Endothelial cell of umbilical vein (primary cell): ENCODE measurements at regions not wholly inside any gene's neighbourhood (a gene's known extent, or its start where the extent isn't known, plus 50 kb on each side); places are given as distances from the start of the nearest gene placed in this dataset.

ENCODE experiments used
- BruUV-seq: library from RNA; stranded (reverse); fragments of 400-500 nt; replicated peaks from 2 replicates; lab custom pipeline; 2021; lab: Mats Ljungman, UMichigan
- CTCF ChIA-PET: fragments of 300-600, 350-600 bp; sonication (Branson Sonifier 250); formaldehyde crosslinking; loops from one replicate; lab custom pipeline; 2021; ENCODE audit warnings: antibody characterized with exemption, inconsistent platforms; lab: Charles Lee
- POLR2A ChIA-PET: fragments of 300-600, 350-600 bp; sonication (Branson Sonifier 250); formaldehyde crosslinking; loops from one replicate; lab custom pipeline; 2021; ENCODE audit warnings: antibody characterized with exemption, inconsistent platforms; lab: Charles Lee
- DNase-seq: peaks from one replicate; pipeline ENCODE4 v3.0.0-alpha.2; 2011; ENCODE audit warnings: low read depth, low spot score
- FAIRE-seq: peaks from 2 replicates; lab custom pipeline; 2011; peaks lifted over from hg19 to GRCh38; lab: Jason Lieb, UNC
- H2AFZ ChIP-seq: 2 replicates; pipeline ENCODE4 v1.6.0; 2012; ENCODE audit warnings: low read depth, low read length, control low read depth, inconsistent platforms
- H3K27ac ChIP-seq: 2 replicates; pipeline ENCODE4 v1.5.1; 2011; ENCODE audit warnings: low read depth, mild to moderate bottlenecking, control low read depth, low read length, moderate library complexity; ENCODE audit not compliant: insufficient read depth
- H3K27me3 ChIP-seq, 2 experiments: 2 replicates each; pipeline versions ENCODE4 v1.6.0 to v1.6.1; 2011; ENCODE audit warnings: low read length in 2 of 2, mixed read lengths in 1 of 2; ENCODE audit not compliant: control insufficient read depth in 2 of 2, insufficient read depth in 2 of 2
- H3K36me3 ChIP-seq, 2 experiments: 2 replicates in 1 of 2; 3 replicates in 1 of 2; pipeline ENCODE4 v1.5.1; 2011; ENCODE audit warnings: low read length in 2 of 2, mild to moderate bottlenecking in 1 of 2, moderate library complexity in 1 of 2; ENCODE audit not compliant: control insufficient read depth in 2 of 2, insufficient read depth in 2 of 2; ENCODE audit errors: extremely low read depth in 1 of 2
- H3K4me1 ChIP-seq: 3 replicates; pipeline ENCODE4 v1.5.1; 2011; ENCODE audit warnings: mild to moderate bottlenecking, low read length; ENCODE audit not compliant: control insufficient read depth, insufficient read depth; ENCODE audit errors: extremely low read depth
- H3K4me2 ChIP-seq: 2 replicates; pipeline ENCODE4 v1.6.1; 2011; ENCODE audit warnings: low read length, control low read depth, mixed read lengths; ENCODE audit not compliant: insufficient read depth
- H3K4me3 ChIP-seq, 3 experiments: fragments of 200-600 bp in 1 of 3; sonication (generic), shearing (Covaris generic) in 1 of 3; replicated peaks in 1 of 3; 2 replicates each; pipeline ENCODE4 v1.5.1; 2011 to 2016; ENCODE audit warnings: control low read depth in 3 of 3, low read length in 3 of 3, mild to moderate bottlenecking in 2 of 3, inconsistent platforms in 1 of 3, low read depth in 1 of 3, moderate library complexity in 1 of 3; ENCODE audit not compliant: insufficient read depth in 1 of 3
- H3K79me2 ChIP-seq: 2 replicates; pipeline ENCODE4 v1.6.0; 2012; ENCODE audit warnings: low read length, inconsistent platforms; ENCODE audit not compliant: control insufficient read depth, insufficient read depth
- H3K9ac ChIP-seq: replicated peaks from 2 replicates; pipeline ENCODE3; 2011; ENCODE audit warnings: low read length, control low read depth; ENCODE audit not compliant: insufficient read depth; ENCODE audit errors: extremely low read depth
- H3K9me1 ChIP-seq: replicated peaks from 3 replicates; pipeline ENCODE4 v1.6.0; 2011; ENCODE audit warnings: mild to moderate bottlenecking, low read length; ENCODE audit not compliant: control insufficient read depth, insufficient read depth; ENCODE audit errors: extremely low read depth
- H3K9me3 ChIP-seq: replicated peaks from 2 replicates; pipeline ENCODE4 v1.5.1; 2012; ENCODE audit warnings: low read length, inconsistent platforms; ENCODE audit not compliant: control insufficient read depth, insufficient read depth
- H4K20me1 ChIP-seq: replicated peaks from 2 replicates; pipeline ENCODE3; 2011; ENCODE audit warnings: mild to moderate bottlenecking, low read length; ENCODE audit not compliant: control insufficient read depth, insufficient read depth; ENCODE audit errors: extremely low read depth
- EZH2 ChIP-seq: IDR thresholded peaks from 2 replicates; pipeline ENCODE4 v1.6.1; 2012; ENCODE audit warnings: borderline replicate concordance, low read depth, mild to moderate bottlenecking, moderate library complexity, low read length, inconsistent platforms; ENCODE audit not compliant: severe bottlenecking
- FOS ChIP-seq: IDR thresholded peaks from 2 replicates; pipeline ENCODE4 v1.6.1; 2011; ENCODE audit warnings: mild to moderate bottlenecking, low read length, moderate library complexity, borderline replicate concordance; ENCODE audit not compliant: insufficient read depth
- GATA2 ChIP-seq: IDR thresholded peaks from 2 replicates; pipeline ENCODE4 v1.7.0; 2011; ENCODE audit warnings: low read depth, mild to moderate bottlenecking, moderate library complexity, mixed read lengths, low read length; ENCODE audit not compliant: insufficient read length, insufficient read depth
- JUN ChIP-seq: IDR thresholded peaks from 2 replicates; pipeline ENCODE4 v1.6.1; 2011; ENCODE audit warnings: borderline replicate concordance, low read depth; ENCODE audit not compliant: insufficient read length, insufficient read depth
- MYC ChIP-seq: IDR thresholded peaks from one replicate; pipeline ENCODE4 v1.6.1; 2011; ENCODE audit warnings: mild to moderate bottlenecking, low read depth, low read length
- POLR2A ChIP-seq: IDR thresholded peaks from 2 replicates; pipeline ENCODE4 v1.6.1; 2012; ENCODE audit warnings: low read depth, mild to moderate bottlenecking, control low read depth, low read length
- POLR2AphosphoS5 ChIP-seq: IDR thresholded peaks from 2 replicates; pipeline ENCODE4 v1.6.1; 2012; ENCODE audit warnings: low read depth, mild to moderate bottlenecking, control low read depth, low read length, moderate library complexity; ENCODE audit not compliant: insufficient read depth
- dilution Hi-C: fragments of 300-500 bp; cut with MboI; formaldehyde crosslinking; loops from one replicate; pipeline ENCODE4 v1.15.0; 2019; ENCODE audit warnings: low sequenced_read_pairs; ENCODE audit not compliant: extremely low pct_ligation_motif_present
- intact Hi-C: fragments of 100-400 bp; cut with micrococcal nuclease; formaldehyde crosslinking; loops from one replicate; pipeline ENCODE4 v1.10.0; 2022
- TF ChIP-seq, protein P1 (sequence below), 2 donors: IDR thresholded peaks; 1 replicate in 1 of 2; 2 replicates in 1 of 2; pipeline ENCODE4 v1.5.1; 2011; ENCODE audit warnings: low read length in 2 of 2, mild to moderate bottlenecking in 2 of 2, moderate library complexity in 2 of 2, control low read depth in 1 of 2, inconsistent platforms in 1 of 2, low read depth in 1 of 2; ENCODE audit not compliant: insufficient read depth in 1 of 2; ENCODE audit errors: extremely low read depth in 1 of 2
- TF ChIP-seq, protein P2 (sequence below): IDR thresholded peaks from 2 replicates; pipeline ENCODE4 v1.6.1; 2011; ENCODE audit not compliant: insufficient read depth, insufficient read length

DNA sequence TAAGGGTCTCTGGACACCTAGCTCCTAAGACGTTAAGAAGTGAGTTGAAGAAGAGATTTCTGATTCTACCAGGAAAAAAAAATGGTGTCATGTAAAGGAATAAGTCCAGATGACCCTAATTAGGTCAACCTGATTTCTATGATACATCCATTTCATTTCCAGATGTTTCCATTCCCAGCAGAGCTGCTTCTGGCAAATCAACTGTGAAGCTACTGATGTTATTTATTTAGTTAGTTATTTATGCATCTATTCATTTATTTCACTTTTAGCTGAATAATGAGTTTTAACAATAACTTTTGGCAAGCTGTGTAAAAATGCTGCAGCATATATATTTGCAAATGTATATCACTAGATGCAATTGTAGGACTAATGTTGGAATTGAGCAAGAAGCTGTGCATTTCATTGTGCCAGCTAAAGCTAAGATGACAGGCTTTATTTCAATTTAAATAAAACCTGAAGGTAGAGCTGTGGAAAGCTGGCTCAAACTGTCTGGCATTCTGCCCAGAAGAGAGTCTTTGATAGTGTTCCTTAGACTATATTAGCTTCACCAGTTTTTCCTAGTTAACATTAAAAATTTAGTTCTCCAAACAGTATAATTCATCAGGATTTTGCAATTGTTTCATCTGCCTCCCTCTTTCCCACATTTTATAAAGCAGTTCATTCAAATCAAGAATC is 1164.4 kb upstream of the ADGRL4 start:
- no peak overlapping the region for H3K27ac ChIP-seq
- no peak overlapping the region for H3K4me3 ChIP-seq
- no peaks in the 10 kb centered on the region for H3K27me3 ChIP-seq
- ChIA-PET POLR2A (interaction anchor here (0.6 kb wide), 1 partner anchor 104 kb away, joined by 6 read pairs; no protein-coding TSS in a partner anchor), CTCF (interaction anchor here (1.1 to 2.1 kb wide), 2 partner anchors 10 to 15 kb away, joined by 3 to 6 read pairs; no protein-coding TSS in a partner anchor)
- no peak for FAIRE-seq
- intact Hi-C loops: no loop called here
- no peaks in the 10 kb centered on the region for H3K36me3 ChIP-seq
- dilution Hi-C loops: no loop called here
- H3K9ac ChIP-seq: no peak overlapping the region
- H3K4me2 ChIP-seq: no peak overlapping the region
- H3K4me1 ChIP-seq: no peaks in the 10 kb centered on the region
- TF ChIP-seq GATA2: no peak
- TF ChIP-seq, protein P1, sequence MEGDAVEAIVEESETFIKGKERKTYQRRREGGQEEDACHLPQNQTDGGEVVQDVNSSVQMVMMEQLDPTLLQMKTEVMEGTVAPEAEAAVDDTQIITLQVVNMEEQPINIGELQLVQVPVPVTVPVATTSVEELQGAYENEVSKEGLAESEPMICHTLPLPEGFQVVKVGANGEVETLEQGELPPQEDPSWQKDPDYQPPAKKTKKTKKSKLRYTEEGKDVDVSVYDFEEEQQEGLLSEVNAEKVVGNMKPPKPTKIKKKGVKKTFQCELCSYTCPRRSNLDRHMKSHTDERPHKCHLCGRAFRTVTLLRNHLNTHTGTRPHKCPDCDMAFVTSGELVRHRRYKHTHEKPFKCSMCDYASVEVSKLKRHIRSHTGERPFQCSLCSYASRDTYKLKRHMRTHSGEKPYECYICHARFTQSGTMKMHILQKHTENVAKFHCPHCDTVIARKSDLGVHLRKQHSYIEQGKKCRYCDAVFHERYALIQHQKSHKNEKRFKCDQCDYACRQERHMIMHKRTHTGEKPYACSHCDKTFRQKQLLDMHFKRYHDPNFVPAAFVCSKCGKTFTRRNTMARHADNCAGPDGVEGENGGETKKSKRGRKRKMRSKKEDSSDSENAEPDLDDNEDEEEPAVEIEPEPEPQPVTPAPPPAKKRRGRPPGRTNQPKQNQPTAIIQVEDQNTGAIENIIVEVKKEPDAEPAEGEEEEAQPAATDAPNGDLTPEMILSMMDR (IDR thresholded peaks at IDR 0.05; ENCODE audit: extremely low read depth in 1 of 2, insufficient read depth in 1 of 2, low read depth in 1 of 2, low read length in 2 of 2): no peak
- no peak overlapping the region for H2AFZ ChIP-seq
- H3K79me2 ChIP-seq: no peaks in the 10 kb centered on the region
- H3K9me3 ChIP-seq: no peaks in the 10 kb centered on the region
- no peaks in the 10 kb centered on the region for H3K9me1 ChIP-seq
- DNase-seq: no peak
- no TSS peak for BruUV-seq
- no peaks in the 10 kb centered on the region for H4K20me1 ChIP-seq

DNA sequence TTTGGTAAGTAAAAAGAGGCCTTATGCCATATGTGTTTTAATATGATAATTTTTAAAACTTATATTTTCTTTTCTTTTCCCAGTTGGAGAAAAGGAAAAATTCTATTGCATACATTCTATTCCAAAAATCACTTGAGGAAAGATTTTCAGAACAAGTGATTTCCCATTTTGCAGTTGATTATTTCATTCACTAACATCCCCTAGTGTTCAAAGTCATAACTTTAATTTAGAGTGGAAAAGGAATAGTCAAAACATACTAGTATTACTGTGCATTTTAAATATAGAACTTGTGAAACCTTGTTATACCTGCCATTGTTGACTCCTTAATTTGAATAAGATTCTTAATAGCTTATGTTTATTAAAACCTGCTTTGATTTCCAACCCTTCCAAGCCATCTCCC is 1157.6 kb upstream of the ADGRL4 start:
- Histone ChIP-seq H3K9ac (no peak overlapping the region), H3K27me3 (no peaks in the 10 kb centered on the region), H3K4me2 (no peak overlapping the region), H3K9me1 (no peaks in the 10 kb centered on the region), H2AFZ (no peak overlapping the region), H3K79me2 (no peaks in the 10 kb centered on the region), H3K4me3 (no peak overlapping the region), H4K20me1 (no peaks in the 10 kb centered on the region), H3K9me3 (no peaks in the 10 kb centered on the region), H3K4me1 (no peaks in the 10 kb centered on the region), H3K36me3 (no peaks in the 10 kb centered on the region), H3K27ac (no peak overlapping the region)
- BruUV-seq: no TSS peak
- TF ChIP-seq MYC (no peak), POLR2AphosphoS5 (no peak), EZH2 (no peak), POLR2A (no peak), GATA2 (no peak), FOS (no peak), JUN (no peak)
- TF ChIP-seq, protein P1 (IDR thresholded peaks at IDR 0.05; ENCODE audit: extremely low read depth in 1 of 2, insufficient read depth in 1 of 2, low read depth in 1 of 2, low read length in 2 of 2): no peak
- TF ChIP-seq, protein P2, sequence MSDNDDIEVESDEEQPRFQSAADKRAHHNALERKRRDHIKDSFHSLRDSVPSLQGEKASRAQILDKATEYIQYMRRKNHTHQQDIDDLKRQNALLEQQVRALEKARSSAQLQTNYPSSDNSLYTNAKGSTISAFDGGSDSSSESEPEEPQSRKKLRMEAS: no peak
- CTCF ChIA-PET: interaction anchor here (0.7 kb wide), 1 partner anchor 10 kb away, joined by 3 read pairs; no protein-coding TSS in a partner anchor
- POLR2A ChIA-PET: no interaction called here
- FAIRE-seq (no peak), DNase-seq (no peak)
- intact Hi-C loops (no loop called here), dilution Hi-C loops (no loop called here)
